ENCODE measurements at regions not wholly inside any gene's neighbourhood (a gene's known extent, or its start where the extent isn't known, plus 50 kb on each side); places are given as distances from the start of the nearest gene placed in this dataset.

- Histone ChIP-seq H3K79me1 (ENCODE audit: low read depth in 1 of 2, low read length in 2 of 2) (no peaks in the 10 kb centered on the region), H3K4me1 (ENCODE audit: control insufficient read depth, insufficient read depth, low read length) (no peaks in the 10 kb centered on the region), H4K5ac (ENCODE audit: low read depth, low read length) (peak overlapping the region; percentile 47), H3K27ac (ENCODE audit: insufficient read depth, low read length) (peak overlapping the region; percentile 80), H3K18ac (ENCODE audit: low read depth, low read length) (peak overlapping the region; percentile 77), H2BK5ac (ENCODE audit: low read depth, low read length, poor library complexity, severe bottlenecking) (peak overlapping the region; percentile 79), H2AFZ (replicated peaks; ENCODE audit: low read length, poor library complexity) (peak overlapping the region; percentile 87), H2BK120ac (ENCODE audit: low read depth, low read length) (peak overlapping the region; percentile 93), H2AK9ac (replicated peaks; ENCODE audit: low read depth, low read length, poor library complexity) (peak overlapping the region; percentile 75), H4K8ac (ENCODE audit: low read depth in 2 of 2, low read length in 2 of 2) (peak overlapping the region; percentile 80 to 94), H3K4me3 (ENCODE audit: insufficient read depth, low read depth, low read length) (peak overlapping the region; percentile 48), H3K9ac (ENCODE audit: low read depth, low read length) (peak overlapping the region; percentile 84), H3K9me1 (ENCODE audit: insufficient read depth, low read length) (no peaks in the 10 kb centered on the region), H3K23ac (ENCODE audit: low read depth, low read length) (peak overlapping the region; percentile 95), H2BK15ac (ENCODE audit: low read depth, low read length) (peak overlapping the region; percentile 82; the same call in 1 of the 3 replicates), H2AK5ac (ENCODE audit: low read depth, low read length) (no peak overlapping the region), H4K91ac (ENCODE audit: insufficient read depth, low read depth, low read length) (peak overlapping the region; percentile 96), H3K27me3 (ENCODE audit: control insufficient read depth, insufficient read depth, low read length) (no peaks in the 10 kb centered on the region), H3K56ac (ENCODE audit: extremely low read depth, insufficient read depth, low read length) (peak overlapping the region; percentile 98), H3K4me2 (ENCODE audit: low read depth, low read length) (peak overlapping the region; percentile 60; the same call in 1 of the 2 replicates), H4K20me1 (ENCODE audit: insufficient read depth, low read length) (no peaks in the 10 kb centered on the region), H3K9me3 (ENCODE audit: control insufficient read depth, insufficient read depth, low read length) (no peaks in the 10 kb centered on the region), H3K14ac (replicated peaks; ENCODE audit: low read depth, low read length) (peak overlapping the region; percentile 97), H3K36me3 (ENCODE audit: control insufficient read depth, insufficient read depth, low read length) (no peaks in the 10 kb centered on the region), H2BK20ac (ENCODE audit: low read depth, low read length) (peak overlapping the region; percentile 68; the same call in 1 of the 2 replicates), H3K4ac (ENCODE audit: low read depth, low read length) (peak overlapping the region; percentile 94)
- DNase-seq = peak; percentile 96
- no TSS peak for BruUV-seq (replicated peaks)
- in situ Hi-C loops (cut with MboI; ENCODE audit: low sequenced_read_pairs) (no loop called here), dilution Hi-C loops (cut with HindIII; ENCODE audit: low sequenced_read_pairs, unreplicated experiment) (no loop called here), intact Hi-C loops (cut with micrococcal nuclease) (loop anchor here (1.0 kb wide), 2 partner anchors 281 to 361 kb away; partner anchors contain the start of genes APEX2 and TRO)
- TF ChIP-seq MAZ (IDR thresholded peaks at IDR 0.05; ENCODE audit: borderline replicate concordance, low read depth, low read length) = peak; percentile 68; the same call in 1 of the 2 replicates
- no peak for TF ChIP-seq RCOR1 (IDR thresholded peaks at IDR 0.05; ENCODE audit: insufficient replicate concordance, low read length)
- TF ChIP-seq SMC3 (IDR thresholded peaks at IDR 0.05; ENCODE audit: low read depth, low read length) = peak; percentile 41
- no peak for TF ChIP-seq FOS (IDR thresholded peaks at IDR 0.05; ENCODE audit: low read depth, low read length)
- TF ChIP-seq, protein P1, sequence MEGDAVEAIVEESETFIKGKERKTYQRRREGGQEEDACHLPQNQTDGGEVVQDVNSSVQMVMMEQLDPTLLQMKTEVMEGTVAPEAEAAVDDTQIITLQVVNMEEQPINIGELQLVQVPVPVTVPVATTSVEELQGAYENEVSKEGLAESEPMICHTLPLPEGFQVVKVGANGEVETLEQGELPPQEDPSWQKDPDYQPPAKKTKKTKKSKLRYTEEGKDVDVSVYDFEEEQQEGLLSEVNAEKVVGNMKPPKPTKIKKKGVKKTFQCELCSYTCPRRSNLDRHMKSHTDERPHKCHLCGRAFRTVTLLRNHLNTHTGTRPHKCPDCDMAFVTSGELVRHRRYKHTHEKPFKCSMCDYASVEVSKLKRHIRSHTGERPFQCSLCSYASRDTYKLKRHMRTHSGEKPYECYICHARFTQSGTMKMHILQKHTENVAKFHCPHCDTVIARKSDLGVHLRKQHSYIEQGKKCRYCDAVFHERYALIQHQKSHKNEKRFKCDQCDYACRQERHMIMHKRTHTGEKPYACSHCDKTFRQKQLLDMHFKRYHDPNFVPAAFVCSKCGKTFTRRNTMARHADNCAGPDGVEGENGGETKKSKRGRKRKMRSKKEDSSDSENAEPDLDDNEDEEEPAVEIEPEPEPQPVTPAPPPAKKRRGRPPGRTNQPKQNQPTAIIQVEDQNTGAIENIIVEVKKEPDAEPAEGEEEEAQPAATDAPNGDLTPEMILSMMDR (conservative IDR thresholded peaks at IDR 0.05; ENCODE audit: low read depth, low read length) = peak; percentile 68
- TF ChIP-seq ELK1 (IDR thresholded peaks at IDR 0.05; ENCODE audit: borderline replicate concordance, low read depth, low read length) = no peak
- peak; percentile 61 for TF ChIP-seq RAD21 (IDR thresholded peaks at IDR 0.05; ENCODE audit: low read length)
- no peak for TF ChIP-seq MXI1 (IDR thresholded peaks at IDR 0.05; ENCODE audit: borderline replicate concordance, low read depth, low read length)
- TF ChIP-seq POLR2A (IDR thresholded peaks at IDR 0.05; ENCODE audit: low read depth, low read length) = peak; percentile 88
- no peak for TF ChIP-seq NFE2L2 (IDR thresholded peaks at IDR 0.05; ENCODE audit: low read depth, low read length)
- TF ChIP-seq RFX5 (IDR thresholded peaks at IDR 0.05; ENCODE audit: low read depth, low read length) = no peak
- TF ChIP-seq CEBPB (IDR thresholded peaks at IDR 0.05; ENCODE audit: low read depth, low read length) = peak; percentile 93
- TF ChIP-seq MAFK (IDR thresholded peaks at IDR 0.05; ENCODE audit: low read depth, low read length) = no peak
- ChIA-PET CTCF (interaction anchor here (0.9 to 1.5 kb wide), 3 partner anchors 169 to 361 kb away, joined by 3 to 6 read pairs (median 4); partner anchors contain the start of gene APEX2), POLR2A (ENCODE audit: unreplicated experiment) (interaction anchor here (1.0 to 1.4 kb wide), 3 partner anchors 169 to 360 kb away, joined by 3 to 6 read pairs (median 6); no protein-coding TSS in a partner anchor)
- 33% methylated on average over 21 of the region's 47 CpGs; no CpG with 5 or more reads in 1 of the 2 experiments for WGBS, 2 experiments (ENCODE audit: extremely low coverage in 2 of 2, insufficient read length in 1 of 2)
- peak; percentile 98 for ATAC-seq (ENCODE audit: low read depth)
Measured at GRCh38 chrX:54639346-54640102, 109.5 kb downstream of the GNL3L start.

All from IMR-90 (cell line).